Neural cell (in vitro differentiated cells): ENCODE measurements at regions not wholly inside any gene's neighbourhood (a gene's known extent, or its start where the extent isn't known, plus 50 kb on each side); places are given as distances from the start of the nearest gene placed in this dataset.

Source experiments
- H2AFZ ChIP-seq: fragments of 200-600, 300-800 bp; sonication (generic), shearing (Covaris generic); 2 replicates; pipeline ENCODE4 v1.6.0; 2014; ENCODE audit warnings: low read depth, mild to moderate bottlenecking, antibody characterized with exemption, low read length, moderate library complexity
- H3F3A ChIP-seq: fragments of 200-600 bp; shearing (Covaris generic); 2 replicates; pipeline ENCODE4 v1.6.1; 2016; ENCODE audit warnings: mild to moderate bottlenecking, moderate library complexity, mixed read lengths, antibody characterized with exemption, low read length; ENCODE audit not compliant: insufficient read depth, poor library complexity, severe bottlenecking
- H3K27ac ChIP-seq: fragments of 200-600, 300-800 bp; sonication (generic), shearing (Covaris generic); 2 replicates; pipeline ENCODE4 v1.5.1; 2014; ENCODE audit warnings: mild to moderate bottlenecking, low read length, moderate library complexity
- H3K27me3 ChIP-seq: fragments of 300-800, 200-600 bp; sonication (generic), shearing (Covaris generic); 2 replicates; pipeline ENCODE4 v1.6.0; 2014; ENCODE audit warnings: mild to moderate bottlenecking, low read depth, low read length, moderate library complexity; ENCODE audit not compliant: insufficient read depth
- H3K36me3 ChIP-seq: fragments of 300-800, 200-600 bp; sonication (generic), shearing (Covaris generic); 2 replicates; pipeline ENCODE4 v1.5.1; 2014; ENCODE audit warnings: mild to moderate bottlenecking, antibody characterized with exemption, low read length, moderate library complexity; ENCODE audit not compliant: insufficient read depth
- H3K4me2 ChIP-seq: fragments of 300-800, 200-600 bp; sonication (generic), shearing (Covaris generic); 2 replicates; pipeline ENCODE4 v1.6.0; 2014; ENCODE audit warnings: mild to moderate bottlenecking, low read length
- H3K4me3 ChIP-seq: fragments of 300-800, 200-600 bp; sonication (generic), shearing (Covaris generic); 2 replicates; pipeline ENCODE4 v1.5.1; 2014; ENCODE audit warnings: mild to moderate bottlenecking, low read length, moderate library complexity
- H3K79me2 ChIP-seq: fragments of 200-600 bp; shearing (Covaris generic); replicated peaks from 2 replicates; pipeline ENCODE4 v1.6.0; 2014; ENCODE audit warnings: mild to moderate bottlenecking, low read length, moderate library complexity; ENCODE audit not compliant: insufficient read depth
- H3K9ac ChIP-seq: fragments of 300-800, 200-600 bp; sonication (generic), shearing (Covaris generic); 2 replicates; pipeline ENCODE4 v1.6.1; 2016; ENCODE audit warnings: mild to moderate bottlenecking, low read length, mixed read lengths
- H3K9me2 ChIP-seq: fragments of 200-600 bp; shearing (Covaris generic); 2 replicates; pipeline ENCODE4 v1.6.1; 2016; ENCODE audit warnings: mild to moderate bottlenecking, low read length, mixed read lengths; ENCODE audit not compliant: insufficient read depth
- H3K9me3 ChIP-seq: fragments of 200-600, 300-800 bp; sonication (generic), shearing (Covaris generic); 2 replicates; pipeline ENCODE4 v1.6.1; 2016; ENCODE audit warnings: mild to moderate bottlenecking, mixed run types, low read length, moderate library complexity, mixed read lengths
- H4K20me1 ChIP-seq: fragments of 200-600 bp; shearing (Covaris generic); 2 replicates; pipeline ENCODE4 v1.6.1; 2016; ENCODE audit warnings: mild to moderate bottlenecking, mixed run types; ENCODE audit not compliant: insufficient read depth
- EP300 ChIP-seq: fragments of 450-650 bp; conservative IDR thresholded peaks from 2 replicates; pipeline ENCODE4 v1.6.1; 2014; ENCODE audit warnings: antibody characterized with exemption, mild to moderate bottlenecking, moderate library complexity; ENCODE audit not compliant: poor library complexity, severe bottlenecking
- EZH2 ChIP-seq: fragments of 200-600, 300-800 bp; shearing (Covaris generic), sonication (generic); IDR thresholded peaks from 2 replicates; pipeline ENCODE4 v1.6.1; 2014; ENCODE audit warnings: antibody characterized with exemption, low read length, borderline replicate concordance, mild to moderate bottlenecking; ENCODE audit not compliant: insufficient read depth, poor library complexity, severe bottlenecking
- MXI1 ChIP-seq: fragments of 450-650 bp; conservative IDR thresholded peaks from 2 replicates; pipeline ENCODE4 v1.6.1; 2014; ENCODE audit warnings: antibody characterized with exemption, mild to moderate bottlenecking; ENCODE audit not compliant: poor library complexity, severe bottlenecking
- POLR2AphosphoS5 ChIP-seq: IDR thresholded peaks from 2 replicates; pipeline ENCODE4 v1.6.1; 2012
- RAD21 ChIP-seq: fragments of 450-650 bp; conservative IDR thresholded peaks from 2 replicates; pipeline ENCODE4 v1.6.1; 2014; ENCODE audit warnings: antibody characterized with exemption, mild to moderate bottlenecking, moderate library complexity
- SMC3 ChIP-seq: fragments of 450-650 bp; conservative IDR thresholded peaks from 2 replicates; pipeline ENCODE4 v1.6.1; 2014; ENCODE audit warnings: antibody characterized with exemption, mild to moderate bottlenecking, moderate library complexity; ENCODE audit not compliant: poor library complexity
- TAF1 ChIP-seq: IDR thresholded peaks from 2 replicates; pipeline ENCODE4 v1.6.1; 2012; ENCODE audit warnings: low read depth
- TF ChIP-seq, protein P1 (sequence below): fragments of 450-650 bp; IDR thresholded peaks from 2 replicates; pipeline ENCODE4 v1.5.1; 2014; ENCODE audit warnings: antibody characterized with exemption, mild to moderate bottlenecking, moderate library complexity; ENCODE audit not compliant: poor library complexity, severe bottlenecking
- TF ChIP-seq, protein P2 (sequence below): IDR thresholded peaks from 2 replicates; pipeline ENCODE4 v1.6.1; 2012; ENCODE audit warnings: borderline replicate concordance

DNA sequence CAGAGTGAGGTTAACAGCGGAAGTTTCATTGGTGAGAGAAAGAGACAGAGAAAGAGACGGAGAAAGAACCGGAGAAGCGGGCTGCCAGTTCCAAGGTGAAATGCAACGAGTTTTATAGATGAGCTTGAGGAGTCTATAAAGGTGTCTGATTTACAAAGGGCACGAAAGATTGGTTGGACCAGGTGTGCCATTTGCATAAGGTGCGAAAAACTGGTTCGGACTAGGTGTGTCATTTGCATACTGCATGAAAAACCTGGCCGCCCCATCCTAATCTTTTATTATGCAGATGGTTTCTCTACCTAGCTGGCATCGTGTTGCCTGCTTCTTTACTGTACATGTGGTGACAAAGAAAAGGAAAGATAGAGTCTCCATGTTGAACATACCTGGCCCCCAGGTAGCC, 253.8 kb upstream of the IGF1R start:
- Histone ChIP-seq H3K79me2 (no peaks in the 10 kb centered on the region), H3K9me2 (no peaks in the 10 kb centered on the region), H3K9me3 (no peaks in the 10 kb centered on the region), H3K27ac (no peak overlapping the region), H2AFZ (no peak overlapping the region), H3K4me2 (no peak overlapping the region), H4K20me1 (no peaks in the 10 kb centered on the region), H3F3A (no peaks in the 10 kb centered on the region), H3K9ac (no peak overlapping the region), H3K36me3 (no peaks in the 10 kb centered on the region), H3K4me3 (no peak overlapping the region), H3K27me3 (no peaks in the 10 kb centered on the region)
- TF ChIP-seq EZH2 (no peak), RAD21 (no peak), MXI1 (no peak), SMC3 (no peak), TAF1 (no peak), POLR2AphosphoS5 (no peak), EP300 (no peak)
- TF ChIP-seq, protein P1, sequence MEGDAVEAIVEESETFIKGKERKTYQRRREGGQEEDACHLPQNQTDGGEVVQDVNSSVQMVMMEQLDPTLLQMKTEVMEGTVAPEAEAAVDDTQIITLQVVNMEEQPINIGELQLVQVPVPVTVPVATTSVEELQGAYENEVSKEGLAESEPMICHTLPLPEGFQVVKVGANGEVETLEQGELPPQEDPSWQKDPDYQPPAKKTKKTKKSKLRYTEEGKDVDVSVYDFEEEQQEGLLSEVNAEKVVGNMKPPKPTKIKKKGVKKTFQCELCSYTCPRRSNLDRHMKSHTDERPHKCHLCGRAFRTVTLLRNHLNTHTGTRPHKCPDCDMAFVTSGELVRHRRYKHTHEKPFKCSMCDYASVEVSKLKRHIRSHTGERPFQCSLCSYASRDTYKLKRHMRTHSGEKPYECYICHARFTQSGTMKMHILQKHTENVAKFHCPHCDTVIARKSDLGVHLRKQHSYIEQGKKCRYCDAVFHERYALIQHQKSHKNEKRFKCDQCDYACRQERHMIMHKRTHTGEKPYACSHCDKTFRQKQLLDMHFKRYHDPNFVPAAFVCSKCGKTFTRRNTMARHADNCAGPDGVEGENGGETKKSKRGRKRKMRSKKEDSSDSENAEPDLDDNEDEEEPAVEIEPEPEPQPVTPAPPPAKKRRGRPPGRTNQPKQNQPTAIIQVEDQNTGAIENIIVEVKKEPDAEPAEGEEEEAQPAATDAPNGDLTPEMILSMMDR = no peak
- TF ChIP-seq, protein P2, sequence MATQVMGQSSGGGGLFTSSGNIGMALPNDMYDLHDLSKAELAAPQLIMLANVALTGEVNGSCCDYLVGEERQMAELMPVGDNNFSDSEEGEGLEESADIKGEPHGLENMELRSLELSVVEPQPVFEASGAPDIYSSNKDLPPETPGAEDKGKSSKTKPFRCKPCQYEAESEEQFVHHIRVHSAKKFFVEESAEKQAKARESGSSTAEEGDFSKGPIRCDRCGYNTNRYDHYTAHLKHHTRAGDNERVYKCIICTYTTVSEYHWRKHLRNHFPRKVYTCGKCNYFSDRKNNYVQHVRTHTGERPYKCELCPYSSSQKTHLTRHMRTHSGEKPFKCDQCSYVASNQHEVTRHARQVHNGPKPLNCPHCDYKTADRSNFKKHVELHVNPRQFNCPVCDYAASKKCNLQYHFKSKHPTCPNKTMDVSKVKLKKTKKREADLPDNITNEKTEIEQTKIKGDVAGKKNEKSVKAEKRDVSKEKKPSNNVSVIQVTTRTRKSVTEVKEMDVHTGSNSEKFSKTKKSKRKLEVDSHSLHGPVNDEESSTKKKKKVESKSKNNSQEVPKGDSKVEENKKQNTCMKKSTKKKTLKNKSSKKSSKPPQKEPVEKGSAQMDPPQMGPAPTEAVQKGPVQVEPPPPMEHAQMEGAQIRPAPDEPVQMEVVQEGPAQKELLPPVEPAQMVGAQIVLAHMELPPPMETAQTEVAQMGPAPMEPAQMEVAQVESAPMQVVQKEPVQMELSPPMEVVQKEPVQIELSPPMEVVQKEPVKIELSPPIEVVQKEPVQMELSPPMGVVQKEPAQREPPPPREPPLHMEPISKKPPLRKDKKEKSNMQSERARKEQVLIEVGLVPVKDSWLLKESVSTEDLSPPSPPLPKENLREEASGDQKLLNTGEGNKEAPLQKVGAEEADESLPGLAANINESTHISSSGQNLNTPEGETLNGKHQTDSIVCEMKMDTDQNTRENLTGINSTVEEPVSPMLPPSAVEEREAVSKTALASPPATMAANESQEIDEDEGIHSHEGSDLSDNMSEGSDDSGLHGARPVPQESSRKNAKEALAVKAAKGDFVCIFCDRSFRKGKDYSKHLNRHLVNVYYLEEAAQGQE = no peak

- Histone ChIP-seq H3K27ac (no peak overlapping the region), H3K27me3 (no peaks in the 10 kb centered on the region), H3K9me3 (no peaks in the 10 kb centered on the region), H4K20me1 (no peaks in the 10 kb centered on the region), H3K79me2 (no peaks in the 10 kb centered on the region), H3K9ac (no peak overlapping the region), H3K4me2 (no peak overlapping the region), H3K36me3 (no peaks in the 10 kb centered on the region), H2AFZ (no peak overlapping the region), H3F3A (no peaks in the 10 kb centered on the region), H3K9me2 (no peaks in the 10 kb centered on the region), H3K4me3 (no peak overlapping the region)
- no peak for TF ChIP-seq RAD21
- TF ChIP-seq TAF1 = no peak
- no peak for TF ChIP-seq EP300
- no peak for TF ChIP-seq MXI1
- TF ChIP-seq, protein P2 = no peak
- TF ChIP-seq, protein P1 = no peak
- no peak for TF ChIP-seq POLR2AphosphoS5
- no peak for TF ChIP-seq EZH2
- no peak for TF ChIP-seq SMC3
Measured at GRCh38 chr15:98395974-98396610, 252.2 kb upstream of the IGF1R start.
